ENCODE measurements at regions not wholly inside any gene's neighbourhood (a gene's known extent, or its start where the extent isn't known, plus 50 kb on each side); places are given as distances from the start of the nearest gene placed in this dataset.

DNA sequence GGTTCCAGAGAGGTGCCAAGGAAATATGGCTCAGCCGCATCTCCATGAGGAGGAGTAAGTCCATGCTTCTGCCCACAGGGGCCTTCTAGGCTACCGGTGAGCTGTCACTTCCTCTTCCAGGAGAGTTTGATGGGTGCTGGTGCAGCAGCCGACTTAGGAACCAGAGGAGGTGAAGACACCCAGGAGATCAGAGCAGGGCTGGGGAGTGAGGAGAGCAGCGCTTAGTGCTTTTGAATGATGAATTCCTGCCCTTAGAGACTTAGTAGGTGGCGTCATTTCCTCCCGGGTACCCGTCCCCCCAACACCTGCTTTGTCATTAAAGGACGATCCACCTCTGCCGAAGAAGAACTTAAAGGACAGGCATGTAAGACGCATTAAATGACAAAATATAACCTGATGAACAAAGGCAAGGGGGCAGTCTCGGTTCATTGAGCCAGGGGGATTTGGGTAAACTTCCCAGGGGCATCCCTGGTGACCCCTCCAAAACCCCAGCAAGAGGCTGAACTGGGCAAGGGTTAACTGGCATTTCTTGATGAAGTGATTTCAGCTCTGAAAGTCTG is 67.6 kb downstream of the HES1 start:
- peak overlapping the region; percentile 43 for H3K4me3 ChIP-seq
- TF ChIP-seq, protein P1, sequence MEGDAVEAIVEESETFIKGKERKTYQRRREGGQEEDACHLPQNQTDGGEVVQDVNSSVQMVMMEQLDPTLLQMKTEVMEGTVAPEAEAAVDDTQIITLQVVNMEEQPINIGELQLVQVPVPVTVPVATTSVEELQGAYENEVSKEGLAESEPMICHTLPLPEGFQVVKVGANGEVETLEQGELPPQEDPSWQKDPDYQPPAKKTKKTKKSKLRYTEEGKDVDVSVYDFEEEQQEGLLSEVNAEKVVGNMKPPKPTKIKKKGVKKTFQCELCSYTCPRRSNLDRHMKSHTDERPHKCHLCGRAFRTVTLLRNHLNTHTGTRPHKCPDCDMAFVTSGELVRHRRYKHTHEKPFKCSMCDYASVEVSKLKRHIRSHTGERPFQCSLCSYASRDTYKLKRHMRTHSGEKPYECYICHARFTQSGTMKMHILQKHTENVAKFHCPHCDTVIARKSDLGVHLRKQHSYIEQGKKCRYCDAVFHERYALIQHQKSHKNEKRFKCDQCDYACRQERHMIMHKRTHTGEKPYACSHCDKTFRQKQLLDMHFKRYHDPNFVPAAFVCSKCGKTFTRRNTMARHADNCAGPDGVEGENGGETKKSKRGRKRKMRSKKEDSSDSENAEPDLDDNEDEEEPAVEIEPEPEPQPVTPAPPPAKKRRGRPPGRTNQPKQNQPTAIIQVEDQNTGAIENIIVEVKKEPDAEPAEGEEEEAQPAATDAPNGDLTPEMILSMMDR (IDR thresholded peaks at IDR 0.05), result no peak
- peaks cover 19% of the 10 kb centered on the region for H3K4me1 ChIP-seq
- ATAC-seq (no peak), DNase-seq (no peak)
- H3K27ac ChIP-seq, result no peak overlapping the region
- intact Hi-C loops (cut with DNase I), result no loop called here
- H3K36me3 ChIP-seq, result no peaks in the 10 kb centered on the region
- peaks cover 10% of the 10 kb centered on the region for H3K27me3 ChIP-seq (ENCODE audit: low read depth)
- H3K9me3 ChIP-seq, result no peaks in the 10 kb centered on the region

DNA sequence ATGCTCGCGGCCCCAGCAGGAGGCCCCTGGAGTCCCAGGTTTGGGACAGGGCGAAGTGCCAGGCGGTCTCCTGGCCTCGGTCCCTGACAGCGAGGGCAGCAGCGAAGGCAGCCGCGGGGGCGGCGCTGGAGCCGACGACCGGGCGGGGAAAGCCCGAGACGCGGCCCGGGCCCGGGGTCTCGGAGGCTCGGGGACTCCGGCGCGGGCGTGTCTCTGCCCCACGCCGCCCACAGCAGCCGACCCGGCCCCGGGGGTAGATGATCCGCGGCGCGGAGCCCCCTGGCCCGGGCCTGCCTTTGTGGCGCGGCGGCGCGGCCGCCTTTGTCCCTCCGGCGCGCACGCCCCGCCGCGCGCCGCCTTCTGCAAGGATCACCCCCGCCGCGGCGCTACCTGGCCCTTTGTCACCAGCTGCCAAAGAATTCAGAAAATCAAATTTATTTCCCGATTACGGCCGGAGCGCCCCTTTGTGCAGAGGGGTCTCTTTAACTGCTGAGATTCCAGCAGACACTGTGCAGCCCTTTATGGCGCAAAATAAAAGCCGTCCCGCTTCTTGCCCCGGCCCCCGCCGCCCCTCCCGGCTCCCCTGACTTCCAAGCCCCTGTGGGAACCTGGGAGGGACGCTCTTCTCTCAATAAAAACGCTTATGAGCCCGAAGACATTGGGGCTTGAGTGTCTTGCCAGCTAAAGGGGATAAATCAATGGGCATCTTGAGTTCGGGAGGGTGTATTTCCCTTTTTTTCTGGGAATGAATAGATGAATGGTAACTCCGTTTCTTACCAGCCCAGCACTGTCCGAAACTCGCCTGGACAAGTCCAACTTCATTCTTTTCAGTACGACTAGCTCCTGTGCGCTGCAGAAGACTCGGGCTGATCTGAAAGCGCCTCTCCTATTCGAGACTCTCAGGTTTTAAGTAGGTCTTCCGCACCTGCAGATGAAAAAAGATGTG is 68.4 kb downstream of the HES1 start:
- Histone ChIP-seq H3K36me3 (no peaks in the 10 kb centered on the region), H3K9me3 (no peaks in the 10 kb centered on the region), H3K4me1 (peaks cover 19% of the 10 kb centered on the region), H3K27ac (no peak overlapping the region), H3K4me3 (peak overlapping the region; percentile 43), H3K27me3 (ENCODE audit: low read depth) (peaks cover 10% of the 10 kb centered on the region)
- ATAC-seq, result peak; percentile 48 to 64
- peak; percentile 51 for DNase-seq
- intact Hi-C loops (cut with DNase I), result no loop called here
- TF ChIP-seq, protein P1 (IDR thresholded peaks at IDR 0.05), result no peak

DNA sequence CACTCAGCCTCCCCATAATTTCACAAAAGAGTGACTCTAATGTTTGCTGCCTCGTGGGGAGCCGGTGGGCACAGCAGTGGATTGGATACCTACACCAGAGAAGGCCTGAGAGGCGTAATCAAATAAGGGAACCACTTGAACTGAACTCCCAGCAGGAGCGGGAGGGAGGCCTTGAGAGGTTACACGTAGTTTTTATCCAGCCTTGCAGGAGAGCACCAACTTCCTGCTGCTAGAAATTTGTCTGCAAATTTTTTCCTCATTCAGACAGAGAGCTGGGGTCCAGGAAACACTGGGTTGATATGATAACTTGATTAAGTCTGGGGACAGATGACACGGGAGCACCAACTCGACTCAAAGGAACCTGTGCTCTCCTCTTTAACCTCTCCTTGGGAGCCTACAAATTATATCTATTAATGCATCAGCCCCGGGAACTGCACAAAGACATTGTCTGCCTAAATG is 69.8 kb downstream of the HES1 start:
- intact Hi-C loops (cut with DNase I), result no loop called here
- H3K27ac ChIP-seq, result peak overlapping the region; percentile 41
- peak overlapping the region; percentile 32 for H3K4me3 ChIP-seq
- no peaks in the 10 kb centered on the region for H3K9me3 ChIP-seq
- TF ChIP-seq, protein P1 (IDR thresholded peaks at IDR 0.05), result no peak
- H3K36me3 ChIP-seq, result no peaks in the 10 kb centered on the region
- peak; percentile 82 to 91 for ATAC-seq
- peak; percentile 52 for DNase-seq
- H3K27me3 ChIP-seq (ENCODE audit: low read depth), result peaks cover 10% of the 10 kb centered on the region
- peaks cover 19% of the 10 kb centered on the region for H3K4me1 ChIP-seq

DNA sequence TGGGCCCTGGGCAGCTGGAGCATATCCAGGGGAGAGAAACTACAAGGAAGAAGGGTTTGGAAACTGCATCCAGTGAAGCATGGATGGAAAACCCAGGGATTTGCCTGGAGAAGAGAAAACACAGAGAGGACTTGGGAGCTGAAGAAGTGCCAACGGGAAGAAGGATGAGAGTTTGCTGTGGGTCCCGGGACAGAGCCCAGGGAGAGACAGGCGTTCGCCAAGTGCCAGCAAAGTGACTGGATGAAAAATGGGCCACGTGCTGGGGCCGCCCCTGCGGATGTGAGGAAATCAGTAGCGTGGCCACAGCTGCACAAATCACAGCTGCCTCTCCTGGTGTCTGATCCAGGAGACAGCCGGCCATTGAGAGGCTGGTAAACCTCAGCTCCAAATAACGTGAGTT is 70.4 kb downstream of the HES1 start:
- Histone ChIP-seq H3K4me1 (peaks cover 19% of the 10 kb centered on the region), H3K9me3 (no peaks in the 10 kb centered on the region), H3K4me3 (peak overlapping the region; percentile 32), H3K27ac (peak overlapping the region; percentile 41), H3K27me3 (ENCODE audit: low read depth) (peaks cover 10% of the 10 kb centered on the region), H3K36me3 (no peaks in the 10 kb centered on the region)
- ATAC-seq, result peak; percentile 77
- peak; percentile 77 for DNase-seq
- intact Hi-C loops (cut with DNase I), result no loop called here
- TF ChIP-seq, protein P1 (IDR thresholded peaks at IDR 0.05), result no peak

DNA sequence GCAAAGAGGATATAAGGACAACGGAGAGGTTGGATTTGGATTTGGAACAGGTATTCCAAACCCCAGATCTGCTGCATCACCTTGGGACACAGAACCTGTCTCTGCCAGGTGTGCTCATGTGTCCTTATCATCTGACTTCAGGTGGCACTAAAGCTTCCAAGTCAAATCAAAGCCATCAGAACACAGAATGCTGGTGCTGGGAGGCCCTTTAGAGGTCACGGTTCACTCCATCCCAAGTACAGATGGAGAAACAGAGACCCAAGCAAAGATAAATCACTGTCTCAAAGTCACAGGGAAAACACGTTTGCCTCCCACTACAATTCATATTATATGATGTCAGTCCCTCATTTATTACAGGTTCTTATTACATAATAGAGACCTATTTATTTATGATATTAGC is 72.8 kb downstream of the HES1 start:
- Histone ChIP-seq H3K4me3 (no peak overlapping the region), H3K9me3 (no peaks in the 10 kb centered on the region), H3K4me1 (peaks cover 19% of the 10 kb centered on the region), H3K36me3 (no peaks in the 10 kb centered on the region), H3K27ac (no peak overlapping the region), H3K27me3 (ENCODE audit: low read depth) (peaks cover 4% of the 10 kb centered on the region)
- intact Hi-C loops (cut with DNase I), result no loop called here
- ATAC-seq (no peak), DNase-seq (no peak)
- TF ChIP-seq, protein P1 (IDR thresholded peaks at IDR 0.05), result no peak
